RWPE2 (cell line): ENCODE measurements at regions not wholly inside any gene's neighbourhood (a gene's known extent, or its start where the extent isn't known, plus 50 kb on each side); places are given as distances from the start of the nearest gene placed in this dataset.

Experiments
- ATAC-seq: fragments of 200-7000 bp; cut with Tn5 transposase; 3 replicates; pipeline ENCODE4 v1.9.1; 2021; ENCODE audit warnings: low read depth
- DNase-seq: peaks from one replicate; pipeline ENCODE4 v3.0.0-alpha.2; 2020; ENCODE audit warnings: low spot score
- H3K27ac ChIP-seq: fragments of 450-650 bp; 2 replicates; pipeline ENCODE4 v1.5.1; 2017; ENCODE audit warnings: mild to moderate bottlenecking; ENCODE audit not compliant: poor library complexity, severe bottlenecking
- H3K27me3 ChIP-seq: fragments of 250-450 bp; sonication (Bioruptor Pico); 2 replicates; pipeline ENCODE4 v1.5.1; 2021; ENCODE audit warnings: mild to moderate bottlenecking, moderate library complexity; ENCODE audit not compliant: insufficient read depth, poor library complexity, severe bottlenecking
- H3K36me3 ChIP-seq: fragments of 250-450 bp; sonication (Bioruptor Pico); 2 replicates; pipeline ENCODE4 v1.5.1; 2020; ENCODE audit warnings: low read depth, mild to moderate bottlenecking, moderate library complexity
- H3K4me1 ChIP-seq: fragments of 250-450 bp; sonication (Bioruptor Pico); 2 replicates; pipeline ENCODE4 v1.5.1; 2021; ENCODE audit warnings: mild to moderate bottlenecking, moderate library complexity; ENCODE audit not compliant: insufficient read depth, poor library complexity, severe bottlenecking
- H3K4me3 ChIP-seq: fragments of 250-450 bp; sonication (Bioruptor Pico); 2 replicates; pipeline ENCODE4 v1.5.1; 2021; ENCODE audit warnings: mild to moderate bottlenecking, moderate library complexity; ENCODE audit not compliant: severe bottlenecking
- H3K9me3 ChIP-seq: fragments of 250-450 bp; sonication (Bioruptor Pico); 2 replicates; pipeline ENCODE4 v1.5.1; 2021; ENCODE audit warnings: mild to moderate bottlenecking, moderate library complexity; ENCODE audit not compliant: severe bottlenecking
- CTCF ChIP-seq: fragments of 450-650 bp; IDR thresholded peaks from one replicate; pipeline ENCODE4 v1.5.1; 2017; ENCODE audit warnings: mild to moderate bottlenecking, moderate library complexity; ENCODE audit not compliant: poor library complexity, severe bottlenecking

- ATAC-seq, result peak; percentile 96
- Histone ChIP-seq H3K4me3 (no peak overlapping the region), H3K9me3 (no peaks in the 10 kb centered on the region), H3K27me3 (peaks cover 3% of the 10 kb centered on the region), H3K27ac (no peak overlapping the region), H3K4me1 (peaks cover 16% of the 10 kb centered on the region), H3K36me3 (no peaks in the 10 kb centered on the region)
- no peak for DNase-seq
- TF ChIP-seq CTCF, result no peak
Observed at GRCh38 chr6:126188279-126188909, 151.5 kb upstream of the CENPW start.

GRCh38 chr6:126195625-126196236 is 144.2 kb upstream of the CENPW start:
- H3K9me3 ChIP-seq, result no peaks in the 10 kb centered on the region
- no peaks in the 10 kb centered on the region for H3K4me1 ChIP-seq
- H3K4me3 ChIP-seq, result no peak overlapping the region
- TF ChIP-seq CTCF, result no peak
- H3K27ac ChIP-seq, result no peak overlapping the region
- DNase-seq (no peak), ATAC-seq (no peak)
- H3K36me3 ChIP-seq, result no peaks in the 10 kb centered on the region
- no peaks in the 10 kb centered on the region for H3K27me3 ChIP-seq

- DNase-seq, result no peak
- Histone ChIP-seq H3K27ac (no peak overlapping the region), H3K27me3 (no peaks in the 10 kb centered on the region), H3K4me3 (no peak overlapping the region), H3K4me1 (no peaks in the 10 kb centered on the region), H3K9me3 (no peaks in the 10 kb centered on the region), H3K36me3 (no peaks in the 10 kb centered on the region)
- no peak for ATAC-seq
- TF ChIP-seq CTCF, result no peak
Observed at GRCh38 chr6:126198631-126199030, 141.3 kb upstream of the CENPW start.

GRCh38 chr6:126199466-126199865 is 140.4 kb upstream of the CENPW start:
- no peak overlapping the region for H3K4me3 ChIP-seq
- DNase-seq (no peak), ATAC-seq (no peak)
- H3K27ac ChIP-seq, result no peak overlapping the region
- no peaks in the 10 kb centered on the region for H3K9me3 ChIP-seq
- no peaks in the 10 kb centered on the region for H3K4me1 ChIP-seq
- H3K36me3 ChIP-seq, result no peaks in the 10 kb centered on the region
- no peaks in the 10 kb centered on the region for H3K27me3 ChIP-seq
- no peak for TF ChIP-seq CTCF

GRCh38 chr6:126202707-126203106 is 137.2 kb upstream of the CENPW start:
- no peaks in the 10 kb centered on the region for H3K27me3 ChIP-seq
- no peak overlapping the region for H3K4me3 ChIP-seq
- ATAC-seq (no peak), DNase-seq (no peak)
- H3K9me3 ChIP-seq, result no peaks in the 10 kb centered on the region
- no peak for TF ChIP-seq CTCF
- H3K4me1 ChIP-seq, result no peaks in the 10 kb centered on the region
- H3K27ac ChIP-seq, result no peak overlapping the region
- H3K36me3 ChIP-seq, result no peaks in the 10 kb centered on the region
